ENCODE measurements at regions not wholly inside any gene's neighbourhood (a gene's known extent, or its start where the extent isn't known, plus 50 kb on each side); places are given as distances from the start of the nearest gene placed in this dataset.
"Not testable (repeated sequence)": the region's sequence is repeated elsewhere in the genome, so short reads cannot be mapped to it uniquely, and the experiment has no call there.

DNA sequence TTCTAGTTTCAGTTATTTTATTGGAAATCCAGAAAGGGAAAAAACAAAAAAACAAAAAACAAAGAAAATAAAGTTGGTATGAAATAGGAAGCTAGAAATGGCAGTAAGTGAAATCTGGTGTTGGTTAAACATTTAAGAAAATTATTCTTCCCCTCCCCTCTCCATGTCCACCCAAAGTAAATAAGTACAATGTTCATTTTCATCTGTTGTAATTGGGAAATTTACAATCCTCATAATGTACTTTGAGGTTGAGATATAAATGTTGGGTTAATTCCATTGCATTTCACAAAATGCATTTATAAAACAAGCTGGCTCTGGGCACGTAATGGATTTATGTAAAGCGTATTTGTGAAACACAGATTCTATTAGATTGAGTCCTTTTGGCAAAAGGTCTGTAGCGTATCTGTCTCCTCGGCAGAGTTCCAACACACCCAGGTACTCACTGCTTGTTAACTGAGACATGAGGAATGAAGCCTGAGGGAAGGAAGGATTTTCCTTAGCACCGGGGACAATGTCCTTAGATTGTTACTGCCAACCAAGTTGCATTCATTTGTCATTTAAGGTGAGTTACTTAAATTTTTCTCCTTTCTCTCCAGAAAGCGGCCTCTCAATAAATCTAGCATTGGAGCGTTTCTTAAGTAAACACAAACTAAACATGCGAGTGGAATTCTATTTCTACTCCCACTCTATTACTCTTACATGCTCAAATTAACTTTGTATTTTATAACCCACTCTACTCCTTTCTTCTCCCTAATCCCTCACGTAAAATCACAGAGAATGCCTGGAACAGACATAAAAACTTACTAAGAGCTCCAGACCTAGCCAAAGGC, 912.3 kb upstream of the WWC1 start:
- DNase-seq (ENCODE audit: low read depth): no peak
- H3K4me3 ChIP-seq (ENCODE audit: low read depth, low read length): no peak overlapping the region
- TF ChIP-seq, protein P1, sequence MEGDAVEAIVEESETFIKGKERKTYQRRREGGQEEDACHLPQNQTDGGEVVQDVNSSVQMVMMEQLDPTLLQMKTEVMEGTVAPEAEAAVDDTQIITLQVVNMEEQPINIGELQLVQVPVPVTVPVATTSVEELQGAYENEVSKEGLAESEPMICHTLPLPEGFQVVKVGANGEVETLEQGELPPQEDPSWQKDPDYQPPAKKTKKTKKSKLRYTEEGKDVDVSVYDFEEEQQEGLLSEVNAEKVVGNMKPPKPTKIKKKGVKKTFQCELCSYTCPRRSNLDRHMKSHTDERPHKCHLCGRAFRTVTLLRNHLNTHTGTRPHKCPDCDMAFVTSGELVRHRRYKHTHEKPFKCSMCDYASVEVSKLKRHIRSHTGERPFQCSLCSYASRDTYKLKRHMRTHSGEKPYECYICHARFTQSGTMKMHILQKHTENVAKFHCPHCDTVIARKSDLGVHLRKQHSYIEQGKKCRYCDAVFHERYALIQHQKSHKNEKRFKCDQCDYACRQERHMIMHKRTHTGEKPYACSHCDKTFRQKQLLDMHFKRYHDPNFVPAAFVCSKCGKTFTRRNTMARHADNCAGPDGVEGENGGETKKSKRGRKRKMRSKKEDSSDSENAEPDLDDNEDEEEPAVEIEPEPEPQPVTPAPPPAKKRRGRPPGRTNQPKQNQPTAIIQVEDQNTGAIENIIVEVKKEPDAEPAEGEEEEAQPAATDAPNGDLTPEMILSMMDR (IDR thresholded peaks at IDR 0.05; ENCODE audit: low read depth, low read length, missing control alignments): no peak

DNA sequence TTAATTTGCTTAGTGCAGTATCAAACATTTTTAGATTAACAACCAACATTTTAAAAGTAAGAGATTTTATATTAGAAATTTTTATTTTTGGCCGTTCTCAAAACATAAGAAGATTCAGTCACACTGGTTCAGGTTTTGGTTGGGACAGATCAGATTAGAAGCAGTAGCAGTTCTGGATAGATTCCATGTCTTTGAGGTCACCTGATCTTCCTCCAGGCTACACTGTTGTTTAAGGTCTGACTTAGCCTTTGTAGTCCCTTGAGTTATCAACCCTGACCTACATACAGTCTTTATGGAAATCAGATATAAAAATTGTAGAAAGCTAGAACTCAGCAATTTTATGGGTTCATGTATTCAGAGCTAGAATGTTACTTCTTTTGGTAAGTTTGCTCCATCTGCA, 910.0 kb upstream of the WWC1 start:
- H3K4me3 ChIP-seq (ENCODE audit: low read depth, low read length): no peak overlapping the region
- no peak for DNase-seq (ENCODE audit: low read depth)
- TF ChIP-seq, protein P1 (IDR thresholded peaks at IDR 0.05; ENCODE audit: low read depth, low read length, missing control alignments): no peak

DNA sequence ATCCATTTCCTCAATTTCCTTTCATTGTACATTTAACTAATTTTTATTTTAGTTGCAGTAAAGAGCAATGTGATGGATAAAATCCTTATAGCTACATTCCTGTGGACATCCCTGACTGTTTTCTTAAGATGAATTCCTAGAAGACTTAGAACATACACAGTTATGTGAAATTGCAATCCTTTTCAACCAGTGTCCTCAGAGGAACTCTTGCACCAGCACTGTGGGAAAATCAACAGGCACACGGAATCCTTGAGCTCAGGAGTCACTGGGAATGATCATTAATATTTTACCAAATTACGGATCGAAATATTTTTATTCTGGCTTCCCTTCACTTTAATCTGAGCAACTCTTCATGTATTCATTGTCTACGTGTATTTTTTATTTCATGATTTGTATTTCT, 901.9 kb upstream of the WWC1 start:
- TF ChIP-seq, protein P1 (IDR thresholded peaks at IDR 0.05; ENCODE audit: low read depth, low read length, missing control alignments): no peak
- H3K4me3 ChIP-seq (ENCODE audit: low read depth, low read length): no peak overlapping the region

DNA sequence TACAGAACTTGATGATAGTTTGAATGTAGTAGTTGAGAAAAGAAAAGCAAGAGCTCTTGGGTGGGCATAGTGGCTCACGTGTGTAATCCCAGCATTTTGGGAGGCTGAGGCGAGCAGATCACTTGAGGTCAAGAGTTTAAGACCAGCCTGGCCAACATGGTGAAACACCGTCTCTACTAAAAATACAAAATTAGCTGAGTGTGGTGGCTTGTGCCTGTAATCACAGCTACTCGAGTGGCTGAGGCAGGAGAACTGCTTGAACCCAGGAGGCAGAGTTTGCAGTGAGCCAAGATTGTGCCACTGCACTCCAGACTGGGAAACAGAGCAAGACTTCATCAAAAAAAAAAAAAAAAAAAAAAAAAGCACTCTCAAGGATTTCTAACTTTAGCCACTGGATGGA, 900.2 kb upstream of the WWC1 start:
- not testable (repeated sequence) for DNase-seq (ENCODE audit: low read depth)

More for the DNA sequence above, 901.9 kb upstream of the WWC1 start:
- DNase-seq (ENCODE audit: low read depth): no peak

DNA sequence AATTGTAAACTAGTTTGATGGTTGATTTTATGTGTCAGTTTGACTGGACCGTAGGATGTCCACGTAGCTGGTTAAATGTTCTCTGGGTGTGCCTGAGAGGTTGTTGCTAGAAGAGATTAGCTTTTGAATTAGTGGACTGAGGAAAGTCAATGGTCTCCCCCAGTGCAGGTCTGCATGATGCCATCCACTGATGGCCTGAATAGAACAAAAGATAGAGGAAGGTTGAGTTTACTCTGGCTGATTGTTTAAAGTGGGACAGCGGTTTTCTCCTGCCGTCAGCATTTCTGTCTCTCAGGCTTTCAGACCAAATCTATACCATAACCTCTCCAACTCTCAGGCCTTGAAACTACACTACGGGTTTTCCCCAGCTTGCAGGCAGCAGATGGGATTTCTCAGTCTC, 899.2 kb upstream of the WWC1 start:
- H3K4me3 ChIP-seq (ENCODE audit: low read depth, low read length): no peak overlapping the region
- TF ChIP-seq, protein P1 (IDR thresholded peaks at IDR 0.05; ENCODE audit: low read depth, low read length, missing control alignments): no peak
- DNase-seq (ENCODE audit: low read depth): no peak

More for the DNA sequence above, 900.2 kb upstream of the WWC1 start:
- not testable (repeated sequence) for H3K4me3 ChIP-seq (ENCODE audit: low read depth, low read length)

DNA sequence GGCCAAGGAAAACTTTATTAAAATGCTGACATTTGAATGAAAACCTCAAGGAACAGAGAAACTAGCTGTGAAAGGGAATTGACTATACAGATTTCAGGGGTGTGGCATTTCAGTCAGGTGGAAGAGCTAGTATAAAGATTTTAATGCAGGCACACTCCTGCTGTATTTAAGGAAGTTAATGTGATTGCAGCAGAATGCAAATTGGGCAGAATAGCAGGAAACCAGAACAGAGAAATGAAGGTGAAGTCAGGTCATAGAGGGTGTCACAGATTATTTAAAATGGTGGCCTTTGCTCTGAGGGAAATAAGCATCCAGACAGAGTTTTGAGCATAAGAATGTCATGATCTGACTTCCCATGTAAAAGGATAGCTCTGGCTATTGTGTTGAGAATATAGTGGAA, 898.1 kb upstream of the WWC1 start:
- TF ChIP-seq, protein P1 (IDR thresholded peaks at IDR 0.05; ENCODE audit: low read depth, low read length, missing control alignments): no peak
- DNase-seq (ENCODE audit: low read depth): no peak
- H3K4me3 ChIP-seq (ENCODE audit: low read depth, low read length): no peak overlapping the region

DNA sequence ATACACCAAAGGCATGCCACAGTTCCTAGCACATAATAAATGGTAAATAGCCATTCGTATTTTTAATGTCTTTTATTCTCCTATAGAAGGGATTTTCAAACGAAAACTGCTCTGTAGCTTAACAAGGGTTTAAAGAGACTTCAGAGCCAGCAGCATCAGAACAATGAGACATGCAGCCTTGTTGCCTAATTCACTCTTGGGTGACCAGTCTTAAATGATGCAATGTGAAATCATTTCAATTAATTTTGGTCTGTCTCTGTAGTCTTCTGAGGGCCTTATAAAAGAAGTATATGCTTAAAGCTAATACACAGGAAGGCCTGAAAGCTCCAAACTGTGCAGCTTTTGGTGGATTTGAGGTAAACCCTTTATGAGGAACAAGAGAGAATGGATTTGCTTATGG, 888.8 kb upstream of the WWC1 start:
- H3K4me3 ChIP-seq (ENCODE audit: low read depth, low read length): no peak overlapping the region
- TF ChIP-seq, protein P1 (IDR thresholded peaks at IDR 0.05; ENCODE audit: low read depth, low read length, missing control alignments): no peak
- DNase-seq (ENCODE audit: low read depth): no peak

Data from GM12864 (cell line).